OCI-LY1 (cell line): ENCODE measurements at regions not wholly inside any gene's neighbourhood (a gene's known extent, or its start where the extent isn't known, plus 50 kb on each side); places are given as distances from the start of the nearest gene placed in this dataset.

Experiments
- CTCF ChIP-seq: fragments of 200-600 bp; sonication (generic), shearing (Covaris generic); IDR thresholded peaks from 2 replicates; pipeline ENCODE4 v1.5.1; 2017; ENCODE audit warnings: mild to moderate bottlenecking, antibody characterized with exemption, low read length, moderate library complexity, mixed read lengths
- EZH2 ChIP-seq: fragments of 200-600 bp; sonication (generic), shearing (Covaris generic); IDR thresholded peaks from 2 replicates; pipeline ENCODE4 v1.8.0; 2017; ENCODE audit warnings: borderline replicate concordance, mixed run types, mild to moderate bottlenecking, antibody characterized with exemption, low read length, moderate library complexity, mixed read lengths

- TF ChIP-seq CTCF (no peak), EZH2 (no peak)
Measured at GRCh38 chr3:6089780-6090179, 771.1 kb upstream of the GRM7 start.
